GM10266 (cell line): ENCODE measurements at regions not wholly inside any gene's neighbourhood (a gene's known extent, or its start where the extent isn't known, plus 50 kb on each side); places are given as distances from the start of the nearest gene placed in this dataset.
"Not testable (repeated sequence)": the region's sequence is repeated elsewhere in the genome, so short reads cannot be mapped to it uniquely, and the experiment has no call there.

Source experiments
- DNase-seq: peaks from one replicate; pipeline ENCODE4 v3.0.0; 2012; ENCODE audit errors: extremely low spot score
- TF ChIP-seq, protein P1 (sequence below): IDR thresholded peaks from 2 replicates; pipeline ENCODE4 v1.5.1; 2012; ENCODE audit warnings: mild to moderate bottlenecking, low read depth; ENCODE audit not compliant: control insufficient read depth, insufficient read depth; ENCODE audit errors: missing control alignments

DNA sequence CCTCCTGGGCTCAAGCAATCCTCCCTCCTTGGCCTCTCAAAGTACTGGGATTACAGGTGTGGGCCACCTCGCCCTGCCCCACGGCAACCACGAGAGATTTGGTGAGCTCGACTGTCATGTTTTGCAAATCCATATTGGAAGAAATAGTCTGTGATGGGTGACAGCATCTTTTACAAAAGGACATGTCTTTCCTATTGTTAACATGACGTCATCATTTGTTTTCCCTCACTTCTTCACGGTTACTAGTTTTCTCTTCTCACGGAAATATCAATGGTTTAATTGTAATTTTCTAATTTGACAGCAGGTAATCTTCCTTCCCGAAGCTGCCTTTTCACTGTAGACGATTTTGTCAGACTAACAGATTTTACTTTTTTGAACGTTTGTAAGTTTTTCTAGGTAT lies 110.8 kb upstream of the GREM2 start:
- no peak for DNase-seq
- TF ChIP-seq, protein P1, sequence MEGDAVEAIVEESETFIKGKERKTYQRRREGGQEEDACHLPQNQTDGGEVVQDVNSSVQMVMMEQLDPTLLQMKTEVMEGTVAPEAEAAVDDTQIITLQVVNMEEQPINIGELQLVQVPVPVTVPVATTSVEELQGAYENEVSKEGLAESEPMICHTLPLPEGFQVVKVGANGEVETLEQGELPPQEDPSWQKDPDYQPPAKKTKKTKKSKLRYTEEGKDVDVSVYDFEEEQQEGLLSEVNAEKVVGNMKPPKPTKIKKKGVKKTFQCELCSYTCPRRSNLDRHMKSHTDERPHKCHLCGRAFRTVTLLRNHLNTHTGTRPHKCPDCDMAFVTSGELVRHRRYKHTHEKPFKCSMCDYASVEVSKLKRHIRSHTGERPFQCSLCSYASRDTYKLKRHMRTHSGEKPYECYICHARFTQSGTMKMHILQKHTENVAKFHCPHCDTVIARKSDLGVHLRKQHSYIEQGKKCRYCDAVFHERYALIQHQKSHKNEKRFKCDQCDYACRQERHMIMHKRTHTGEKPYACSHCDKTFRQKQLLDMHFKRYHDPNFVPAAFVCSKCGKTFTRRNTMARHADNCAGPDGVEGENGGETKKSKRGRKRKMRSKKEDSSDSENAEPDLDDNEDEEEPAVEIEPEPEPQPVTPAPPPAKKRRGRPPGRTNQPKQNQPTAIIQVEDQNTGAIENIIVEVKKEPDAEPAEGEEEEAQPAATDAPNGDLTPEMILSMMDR = no peak

DNA sequence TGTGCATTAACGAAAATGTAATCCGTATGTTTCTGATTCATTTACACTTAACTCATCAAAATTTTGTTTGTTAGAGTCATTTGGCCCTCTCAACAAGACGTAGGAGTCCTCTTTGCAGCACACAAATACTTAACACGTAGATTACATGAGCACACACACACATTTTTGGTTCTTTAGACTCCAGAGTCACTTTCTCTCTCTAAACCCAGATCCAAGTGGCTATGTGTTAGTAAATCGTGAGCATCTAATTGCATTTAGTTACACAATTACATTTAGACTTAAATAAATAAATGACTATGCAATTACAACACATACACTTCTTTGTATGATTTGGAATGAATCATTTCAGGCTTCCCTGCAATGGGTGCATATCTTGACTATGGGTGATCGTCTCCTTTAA lies 109.0 kb upstream of the GREM2 start:
- no peak for DNase-seq
- TF ChIP-seq, protein P1 = no peak

DNA sequence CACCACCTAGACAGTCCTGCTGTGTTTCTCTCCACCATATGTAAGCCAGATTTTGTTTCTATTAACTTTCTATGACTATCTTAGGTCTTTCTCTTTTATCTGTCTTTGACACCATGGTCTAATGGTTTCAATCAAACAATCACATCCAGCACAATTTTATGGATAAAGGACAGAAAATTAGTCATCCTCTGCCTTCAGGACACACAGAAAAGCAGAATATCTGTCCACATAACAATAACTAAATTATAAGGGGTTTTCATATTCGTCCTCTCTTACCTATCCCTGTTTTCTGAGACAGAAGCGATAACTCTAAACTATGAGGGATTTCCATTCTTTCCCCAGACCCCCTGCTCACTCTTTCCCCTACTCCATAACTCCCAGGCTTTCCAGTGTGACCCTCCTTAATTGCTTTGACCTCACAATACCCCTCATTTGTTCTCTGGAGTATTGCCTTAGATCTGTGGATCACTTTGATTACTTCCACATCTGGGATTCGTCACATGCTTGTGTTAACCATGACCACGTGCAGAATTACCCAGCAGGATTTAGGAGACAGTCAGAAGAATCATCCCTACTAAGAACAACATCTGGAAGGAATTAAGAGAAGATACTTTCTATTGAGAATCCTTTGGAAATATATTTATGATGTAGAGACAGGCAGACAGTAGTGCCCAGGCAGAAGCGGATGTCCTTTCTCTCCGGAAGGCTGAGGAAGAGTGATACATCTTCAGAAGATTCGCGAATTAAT lies 108.2 kb upstream of the GREM2 start:
- DNase-seq = no peak
- TF ChIP-seq, protein P1 = no peak

DNA sequence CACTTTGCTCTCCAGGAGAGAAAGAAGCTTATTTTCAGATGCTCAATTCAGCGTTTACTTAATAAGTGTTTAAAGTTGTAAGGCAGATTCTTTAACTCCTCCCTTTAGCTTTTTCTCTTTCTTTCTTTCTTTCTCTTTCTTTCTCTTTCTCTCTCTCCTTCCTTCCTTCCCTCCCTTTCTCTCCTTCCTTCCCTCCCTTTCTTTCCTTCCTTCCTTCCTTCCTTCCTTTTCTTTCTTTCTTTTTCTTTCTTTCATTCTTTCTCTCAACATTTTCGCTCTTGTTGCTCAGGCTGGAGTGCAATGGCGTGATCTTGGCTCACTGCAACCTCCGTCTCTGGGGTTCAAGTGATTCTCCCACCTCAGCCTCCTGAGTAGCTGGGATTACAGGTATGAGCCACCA lies 104.6 kb upstream of the GREM2 start:
- not testable (repeated sequence) for DNase-seq

DNA sequence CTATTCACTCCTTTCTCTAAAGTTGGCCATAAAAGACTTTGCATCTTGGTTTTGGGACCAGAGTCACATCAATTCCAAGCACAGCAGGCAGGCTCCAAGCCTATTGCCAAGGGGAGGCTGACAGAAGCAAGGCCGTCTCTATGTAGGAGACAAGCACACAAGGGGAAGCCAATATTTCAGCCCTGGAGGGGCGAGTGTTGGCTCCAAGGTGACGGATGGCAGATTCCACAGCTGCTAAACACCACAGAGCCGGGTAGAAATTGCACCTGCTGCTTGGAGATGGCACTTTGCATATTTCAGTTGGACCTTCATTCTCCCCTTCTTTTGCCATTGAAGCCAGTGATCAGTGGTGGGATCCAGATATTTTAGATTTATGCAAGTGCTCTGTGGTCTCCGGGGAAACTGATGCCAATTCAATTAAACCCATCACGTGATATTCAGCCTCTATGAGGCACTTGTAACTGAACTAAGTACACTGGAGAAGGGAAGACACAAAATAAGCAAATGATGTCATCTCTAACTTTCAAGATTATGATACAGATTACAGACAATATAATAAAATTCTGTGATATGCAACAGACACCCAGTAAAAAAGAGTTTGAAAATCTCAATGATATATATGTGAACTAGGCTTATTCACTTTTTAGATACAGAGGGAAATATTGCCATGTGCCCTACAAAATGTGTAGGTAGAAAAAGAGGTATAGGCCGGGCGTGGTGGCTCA lies 102.8 kb upstream of the GREM2 start:
- no peak for DNase-seq
- TF ChIP-seq, protein P1 = no peak

DNA sequence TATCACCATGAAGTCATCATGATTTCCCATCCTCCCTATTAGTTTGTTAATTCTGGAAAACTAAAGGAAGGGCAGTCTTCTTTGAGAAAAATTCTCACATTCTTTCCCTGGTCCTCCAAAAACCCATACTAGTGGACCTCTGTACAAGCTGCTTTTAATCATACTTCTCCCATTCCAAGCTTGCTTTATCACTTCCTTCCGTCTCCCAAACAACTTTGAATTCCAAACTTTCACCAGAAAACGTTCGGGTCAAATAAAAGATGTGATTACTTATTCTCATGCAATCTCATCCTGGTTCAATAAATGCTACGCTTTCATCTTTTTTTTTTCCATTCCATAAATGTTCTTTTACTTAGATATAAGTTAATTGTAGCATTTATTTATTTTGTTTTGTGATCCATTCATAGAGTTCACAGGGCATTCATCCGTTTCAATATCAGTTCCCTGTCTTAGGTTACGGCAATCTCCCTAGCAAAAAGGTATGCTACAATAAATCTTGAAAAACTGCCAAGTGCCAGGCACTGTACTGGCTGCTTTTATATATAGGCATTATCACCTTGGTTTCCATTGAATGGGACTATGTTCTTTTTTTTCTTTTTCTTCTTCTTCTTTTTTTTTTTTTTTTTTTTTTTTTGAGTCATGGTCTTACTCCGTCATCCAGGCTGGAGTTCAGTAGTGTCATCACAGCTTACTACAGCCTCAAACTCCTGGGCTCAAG lies 100.2 kb upstream of the GREM2 start:
- TF ChIP-seq, protein P1 = no peak
- no peak for DNase-seq

DNA sequence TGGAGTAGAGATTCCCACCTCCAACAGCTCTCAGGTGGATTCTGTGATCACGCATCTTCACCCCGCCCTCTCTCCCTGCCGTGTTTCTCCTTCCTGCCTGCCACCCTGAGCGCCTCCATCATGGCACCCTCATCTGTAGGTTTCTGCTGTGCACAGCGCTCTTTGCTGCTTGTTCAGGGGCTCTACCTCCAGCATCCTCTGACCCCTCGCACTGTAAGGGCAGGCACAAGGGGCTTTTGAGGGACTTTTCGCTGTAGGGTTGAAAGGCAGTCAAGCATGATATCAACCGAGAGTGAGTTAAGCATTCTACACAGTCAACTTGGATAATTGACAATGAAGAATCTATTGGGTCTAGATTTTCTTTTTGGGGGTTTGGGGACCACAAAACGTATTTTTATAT lies 99.1 kb upstream of the GREM2 start:
- no peak for DNase-seq
- TF ChIP-seq, protein P1 = no peak
